Activated T-cell treated with anti-CD3 and anti-CD28 coated beads, Interleukin-2, amount 50 U/mL, for 1 hour (primary cell): ENCODE measurements at regions not wholly inside any gene's neighbourhood (a gene's known extent, or its start where the extent isn't known, plus 50 kb on each side); places are given as distances from the start of the nearest gene placed in this dataset.

Experiments
- DNase-seq: peaks from one replicate; pipeline ENCODE4 v3.0.0-alpha.2; 2020

DNA sequence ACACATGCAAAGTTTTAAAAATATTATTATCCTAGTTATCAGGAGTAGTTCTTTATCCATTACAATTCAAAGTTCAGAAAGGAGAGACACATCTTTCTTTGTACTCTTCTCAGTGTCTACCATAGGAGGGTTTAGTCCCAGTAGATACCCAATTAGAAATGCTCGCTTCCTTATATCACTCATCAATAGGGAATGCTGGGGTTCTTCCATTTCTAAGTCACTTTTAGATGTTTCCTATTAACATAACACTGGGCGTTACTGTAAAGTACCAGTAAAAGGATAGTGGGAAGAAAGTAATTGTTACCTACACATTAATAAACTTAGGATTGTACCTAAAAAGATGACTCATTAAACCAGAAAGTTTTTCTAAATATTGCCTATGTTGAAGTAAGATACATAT lies 348.3 kb upstream of the CDH6 start:
- no peak for DNase-seq

- no peak for DNase-seq
These were observed 349.9 kb upstream of the CDH6 start for GRCh38 chr5:30843541-30843940.

DNA sequence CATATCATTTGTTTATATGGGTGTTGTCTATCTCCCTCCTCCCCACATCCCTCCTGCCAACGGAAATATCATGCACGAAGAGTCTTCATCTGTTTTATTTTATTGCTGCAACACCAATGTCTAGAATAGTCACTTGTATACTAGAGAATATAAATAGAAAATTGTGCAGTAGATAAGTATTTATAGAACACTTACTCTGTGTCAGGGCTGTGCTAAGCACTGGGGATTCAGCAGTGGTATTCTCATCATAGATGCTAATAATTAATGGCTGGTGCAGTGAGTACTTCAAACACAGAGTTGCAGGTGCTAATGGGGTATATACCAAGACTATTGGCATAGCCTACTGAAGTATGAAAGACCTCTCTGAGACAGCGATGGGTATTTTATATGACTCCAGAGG lies 353.5 kb upstream of the CDH6 start:
- DNase-seq: no peak

- DNase-seq: no peak
These were observed 354.5 kb upstream of the CDH6 start for GRCh38 chr5:30838936-30839496.

DNA sequence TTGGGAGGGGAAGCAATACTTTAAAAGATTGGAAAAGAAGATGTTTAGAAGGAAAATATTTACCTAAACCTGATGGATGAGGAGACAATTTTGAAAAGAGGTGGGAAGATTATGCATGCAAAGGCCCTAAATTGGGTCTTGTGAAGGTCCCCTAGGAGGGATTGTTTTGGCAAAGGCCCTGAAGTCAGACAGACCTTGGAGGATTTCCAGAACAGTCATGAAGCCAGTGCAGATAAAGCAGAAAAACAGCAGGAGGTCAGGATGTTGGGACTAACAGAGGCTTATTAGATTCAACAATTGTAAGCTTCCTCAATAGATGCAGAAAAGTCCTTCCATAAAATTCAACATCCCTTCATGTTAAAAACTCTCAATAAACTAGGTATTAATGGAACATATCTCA lies 361.0 kb upstream of the CDH6 start:
- no peak for DNase-seq

DNA sequence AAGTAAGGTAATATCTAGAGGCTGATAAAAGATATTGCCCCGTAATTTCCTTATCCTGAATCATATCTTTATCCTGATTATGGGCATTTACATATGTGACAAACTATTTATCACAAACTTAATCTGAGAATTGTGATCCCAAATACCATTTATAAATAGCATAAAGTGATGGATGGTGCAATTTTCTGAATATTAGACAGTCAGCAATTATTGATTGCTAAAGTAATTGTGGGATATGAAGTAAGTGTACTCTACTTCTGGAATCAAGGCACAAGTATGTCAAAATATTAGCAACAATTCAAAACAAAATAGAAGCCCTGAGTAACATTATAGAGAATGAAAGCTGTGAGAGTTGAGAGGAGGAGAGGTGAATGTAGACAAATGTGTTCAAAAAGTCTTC lies 361.9 kb upstream of the CDH6 start:
- no peak for DNase-seq

GRCh38 chr5:30831123-30831522 lies 362.4 kb upstream of the CDH6 start:
- DNase-seq: no peak

- no peak for DNase-seq
These were observed 382.2 kb upstream of the CDH6 start for GRCh38 chr5:30811298-30811697.

DNA sequence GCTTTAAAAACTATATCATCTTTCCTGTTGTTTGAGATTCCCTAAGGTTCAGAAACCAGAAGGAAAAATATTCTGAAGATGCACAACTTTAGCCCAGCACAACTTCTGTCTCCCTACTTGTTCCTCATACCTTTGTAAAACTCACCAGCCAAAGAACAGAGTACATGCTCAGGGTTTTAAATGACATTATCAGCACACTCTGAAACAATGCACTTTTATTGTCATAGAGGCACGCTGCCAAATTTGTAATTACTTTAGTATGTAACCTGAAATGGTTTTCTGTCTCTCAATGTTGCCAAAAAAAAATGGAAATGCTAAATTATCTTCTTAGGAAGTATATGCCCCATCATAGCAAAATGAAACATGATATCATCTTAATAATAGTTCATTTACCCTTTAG lies 383.6 kb upstream of the CDH6 start:
- DNase-seq: no peak

DNA sequence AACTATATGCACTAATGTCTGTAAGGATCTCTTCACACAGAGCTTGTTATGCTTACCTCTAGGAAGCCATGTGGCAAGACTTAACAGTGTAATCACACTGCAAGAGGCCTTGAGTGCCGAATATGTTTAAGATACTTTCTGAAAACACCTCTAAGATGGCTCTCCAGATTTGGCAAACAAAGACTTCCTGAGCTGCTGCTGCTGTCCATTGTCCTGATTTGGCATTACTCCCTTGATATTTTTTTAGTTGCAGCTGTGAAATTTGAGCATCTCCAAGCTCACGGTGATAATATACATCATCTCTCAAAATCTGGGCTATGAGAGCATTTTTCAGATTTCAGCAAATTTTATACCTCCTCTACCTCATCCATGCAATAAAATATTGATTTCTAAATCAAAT lies 384.5 kb upstream of the CDH6 start:
- DNase-seq: no peak

DNA sequence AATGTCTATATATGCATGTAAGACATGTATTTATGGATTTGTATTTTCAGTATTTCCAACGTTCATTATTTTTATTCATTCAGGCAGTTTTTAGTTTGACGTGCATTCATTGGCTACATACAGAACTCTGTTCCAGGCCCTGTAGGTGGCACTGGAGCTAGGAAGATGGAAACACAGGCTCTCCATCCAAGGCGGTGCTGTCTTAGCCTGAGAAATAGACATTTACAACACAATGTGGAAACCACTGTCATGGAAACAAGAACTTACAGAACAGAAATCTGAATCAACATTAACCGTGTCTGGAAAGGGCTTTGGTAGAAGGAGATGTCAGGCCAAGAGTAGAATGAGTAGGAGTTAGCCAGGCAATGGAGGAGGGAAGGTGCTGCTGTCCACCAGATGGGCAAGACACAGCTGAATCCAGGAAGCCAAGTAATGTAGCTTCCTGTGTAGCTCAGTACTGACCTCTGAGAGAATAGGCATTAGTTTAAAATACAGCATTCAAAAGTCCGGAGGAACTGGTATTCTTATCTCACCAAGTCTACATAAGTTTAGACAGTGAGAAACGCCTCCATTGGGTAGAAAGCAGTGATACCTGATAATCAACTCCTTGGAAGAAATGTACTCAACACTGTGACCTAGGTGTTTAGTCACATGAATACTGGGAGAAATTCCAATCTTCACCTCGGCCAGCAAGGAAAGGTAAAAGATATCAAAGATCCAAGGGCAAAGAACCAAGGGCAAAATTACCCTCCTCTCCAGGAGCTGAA lies 388.6 kb upstream of the CDH6 start:
- DNase-seq: no peak

- no peak for DNase-seq
These were observed 390.4 kb upstream of the CDH6 start for GRCh38 chr5:30802961-30803705.

DNA sequence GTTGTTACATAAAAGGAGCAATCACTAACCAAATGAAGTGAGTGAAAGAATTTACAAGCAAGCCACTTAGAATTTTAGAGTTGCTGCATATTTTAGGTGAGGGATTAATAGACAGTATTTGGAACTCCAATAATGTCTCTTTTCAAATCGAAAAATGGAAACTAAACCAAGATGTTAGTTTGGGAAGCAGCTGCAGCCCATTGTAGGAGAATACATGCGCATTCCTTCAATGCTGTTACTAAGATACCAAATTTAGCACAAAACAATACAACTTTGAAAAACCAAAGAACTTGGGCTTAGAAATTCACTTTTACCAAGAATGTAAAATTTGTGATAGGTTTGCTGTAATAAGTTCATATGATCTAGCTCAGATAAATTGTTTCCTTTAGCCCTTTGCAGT lies 411.8 kb upstream of the CDH6 start:
- no peak for DNase-seq

DNA sequence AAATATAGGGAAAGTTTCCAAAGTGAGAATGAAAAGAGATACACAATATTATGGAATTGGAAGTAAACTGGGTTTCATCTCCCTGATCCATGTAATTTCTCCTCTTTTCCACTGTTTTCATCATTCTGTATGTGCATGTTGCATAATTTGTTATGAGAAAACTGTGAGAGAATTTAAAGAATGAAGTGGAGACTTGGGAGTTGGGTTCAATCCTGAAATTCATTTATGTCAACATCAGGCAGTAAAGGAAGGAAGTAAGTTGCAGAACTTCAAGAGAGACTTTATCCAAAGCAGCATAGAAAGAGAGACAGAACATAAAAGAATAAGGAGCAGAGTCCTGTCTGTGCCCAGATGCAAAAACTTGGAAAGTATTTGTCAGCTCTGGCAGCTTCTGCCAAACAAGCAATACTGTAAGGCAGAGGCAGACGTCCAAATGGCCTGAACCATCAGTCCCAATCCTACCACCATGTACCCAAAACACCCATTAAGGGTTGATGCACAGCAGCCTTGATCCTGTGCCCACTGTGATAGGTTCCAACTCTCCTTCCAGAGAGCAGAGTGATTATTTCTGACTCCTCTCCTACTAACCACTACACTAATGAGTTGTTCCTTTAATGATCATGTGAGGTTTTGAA lies 425.3 kb upstream of the CDH6 start:
- DNase-seq: no peak

- no peak for DNase-seq
These were observed 427.8 kb upstream of the CDH6 start for GRCh38 chr5:30765706-30766105.

- DNase-seq: no peak
These were observed 428.3 kb upstream of the CDH6 start for GRCh38 chr5:30765227-30765626.

DNA sequence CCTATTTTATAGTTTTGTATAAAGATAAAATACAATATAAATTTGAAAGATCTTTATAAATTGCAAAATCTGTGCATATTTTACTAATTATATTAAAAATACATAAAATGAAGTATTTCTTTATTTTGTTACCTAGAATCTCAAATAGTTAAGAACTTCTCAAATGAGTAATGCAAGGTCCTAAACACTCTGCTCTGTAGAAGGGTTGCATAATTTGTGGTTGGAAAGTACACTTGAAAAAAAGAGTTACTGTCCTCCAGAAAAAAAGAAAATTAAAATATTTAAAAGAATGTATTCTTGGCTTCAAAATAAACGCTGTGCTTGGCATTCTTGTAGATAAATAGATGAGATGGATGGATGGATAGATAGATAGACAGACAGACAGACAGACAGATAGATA lies 428.8 kb upstream of the CDH6 start:
- no peak for DNase-seq

DNA sequence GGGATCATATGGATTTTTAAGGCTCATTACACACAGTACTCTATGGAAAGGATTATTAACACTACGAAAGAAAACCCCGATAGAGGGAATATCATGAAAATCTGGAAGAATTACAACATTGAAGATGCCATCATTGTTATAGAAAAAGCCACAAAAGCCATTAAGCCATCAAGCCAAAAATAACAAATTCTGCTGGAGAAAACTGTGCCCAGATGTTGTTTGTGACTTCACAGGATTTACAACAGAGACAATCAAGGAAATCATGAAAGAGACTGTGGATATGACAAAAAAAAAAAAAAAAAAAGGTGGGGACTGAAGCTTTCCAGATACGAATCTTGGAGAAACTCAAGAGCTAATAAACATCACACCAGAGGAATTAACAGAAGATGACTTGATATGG lies 433.8 kb upstream of the CDH6 start:
- DNase-seq: no peak

DNA sequence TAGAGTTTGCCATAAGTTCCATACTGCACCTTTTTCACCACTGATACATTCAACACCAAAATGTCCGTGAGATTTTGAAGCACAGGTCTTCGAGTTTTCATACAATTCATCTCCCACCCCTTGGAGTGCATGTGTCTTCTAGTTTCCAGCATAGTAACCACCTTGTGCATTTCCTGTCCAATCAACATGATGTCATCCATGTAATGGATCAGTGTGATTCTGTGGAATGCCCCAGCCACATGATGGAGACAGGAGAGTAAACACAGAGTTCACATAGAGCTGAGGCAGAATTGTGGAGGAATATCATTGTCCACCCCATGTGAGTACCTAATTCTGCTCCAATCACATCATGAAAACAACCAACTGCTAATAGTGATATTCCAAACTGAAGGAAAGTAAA lies 441.5 kb upstream of the CDH6 start:
- DNase-seq: no peak

- DNase-seq: no peak
These were observed 443.5 kb upstream of the CDH6 start for GRCh38 chr5:30749971-30750370.

- DNase-seq: no peak
These were observed 446.1 kb upstream of the CDH6 start for GRCh38 chr5:30747412-30747811.

GRCh38 chr5:30736669-30737068 lies 456.8 kb upstream of the CDH6 start:
- DNase-seq: no peak

DNA sequence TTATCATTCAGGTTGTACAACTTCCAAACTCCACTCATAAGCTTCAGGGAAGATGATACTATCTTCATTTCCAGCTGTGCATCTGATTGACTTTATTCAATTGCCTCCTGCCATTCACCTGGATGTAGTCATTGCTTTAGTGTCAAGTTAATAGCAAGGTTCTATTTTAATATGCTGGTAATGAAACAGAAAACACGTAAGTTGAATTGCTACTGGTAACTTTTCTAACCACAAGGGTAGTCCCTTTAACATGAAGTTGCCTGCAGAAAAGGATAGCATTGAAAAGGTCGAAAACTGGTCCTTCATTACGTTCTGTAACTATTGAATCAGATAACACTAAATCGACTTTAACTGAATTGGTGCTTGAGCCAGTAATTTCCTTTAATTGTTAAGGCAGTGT lies 459.4 kb upstream of the CDH6 start:
- no peak for DNase-seq

GRCh38 chr5:30725073-30725472 lies 468.4 kb upstream of the CDH6 start:
- DNase-seq: no peak
